Activated CD8-positive, alpha-beta memory T cell treated with anti-CD3 and anti-CD28 coated beads for 36 hours (primary cell): ENCODE measurements at regions not wholly inside any gene's neighbourhood (a gene's known extent, or its start where the extent isn't known, plus 50 kb on each side); places are given as distances from the start of the nearest gene placed in this dataset.

Source experiments
- CTCF ChIA-PET: fragments of 350-600 bp; sonication (Branson Sonifier 250); formaldehyde crosslinking; loops from one replicate; lab custom pipeline; 2021; ENCODE audit warnings: antibody characterized with exemption; lab: Charles Lee
- POLR2A ChIA-PET: fragments of 350-600 bp; sonication (Branson Sonifier 250); formaldehyde crosslinking; loops from one replicate; lab custom pipeline; 2021; ENCODE audit warnings: antibody characterized with exemption; lab: Charles Lee

DNA sequence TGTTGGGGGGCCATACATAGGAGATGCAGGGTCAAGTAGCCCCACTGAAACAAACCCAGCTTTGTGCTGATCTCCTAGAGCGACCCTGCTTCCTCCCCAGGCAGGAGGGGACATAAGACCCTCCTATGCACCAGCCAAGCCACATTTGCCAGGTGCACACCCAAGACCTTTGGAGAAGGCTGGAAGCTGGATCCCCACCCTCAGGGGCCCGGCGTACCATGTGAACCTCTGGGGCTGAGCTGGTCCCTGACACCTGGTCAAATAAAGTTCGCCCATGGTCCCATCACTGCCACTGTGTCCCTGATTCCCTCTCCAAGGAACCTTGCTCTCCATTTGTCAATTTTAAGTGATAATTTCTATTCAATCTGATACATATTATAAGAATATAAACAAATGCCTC is 162.1 kb upstream of the VASH1 start:
- ChIA-PET POLR2A (no interaction called here), CTCF (no interaction called here)

DNA sequence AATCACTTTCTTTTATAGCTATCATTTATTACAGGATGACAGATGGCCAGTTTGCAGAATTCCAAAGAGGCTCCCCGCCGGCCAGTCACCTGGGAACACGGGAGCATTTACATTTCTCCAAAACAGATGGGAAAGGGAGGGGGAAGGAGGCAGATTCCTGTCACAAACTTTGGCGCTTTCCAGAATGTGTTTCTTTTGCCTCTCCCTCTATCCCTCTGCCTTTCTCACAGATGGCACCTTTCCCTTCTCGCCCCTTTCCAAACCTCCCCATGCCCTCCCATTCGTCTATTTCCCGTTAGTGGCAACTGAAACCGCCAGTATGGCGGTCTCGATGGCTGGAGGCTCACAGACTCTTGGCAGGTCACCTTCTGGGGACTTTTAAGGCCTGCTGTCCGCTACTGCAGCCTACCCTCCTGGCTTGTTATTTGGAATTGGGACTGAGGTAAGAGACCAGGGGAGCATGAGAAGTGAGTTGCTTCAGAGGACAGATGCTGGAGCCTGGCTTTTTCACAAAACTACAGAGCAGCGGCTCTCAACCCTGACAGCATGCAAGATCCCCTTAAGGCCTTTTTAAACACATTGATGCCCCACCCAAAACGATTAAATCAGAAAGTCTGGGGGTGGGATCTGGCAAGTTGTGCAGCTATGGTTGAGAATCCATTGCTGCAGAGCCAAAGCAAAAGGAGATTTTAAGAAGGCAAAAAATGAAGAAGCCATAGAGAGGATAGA is 161.5 kb upstream of the VASH1 start:
- ChIA-PET POLR2A (no interaction called here), CTCF (no interaction called here)

DNA sequence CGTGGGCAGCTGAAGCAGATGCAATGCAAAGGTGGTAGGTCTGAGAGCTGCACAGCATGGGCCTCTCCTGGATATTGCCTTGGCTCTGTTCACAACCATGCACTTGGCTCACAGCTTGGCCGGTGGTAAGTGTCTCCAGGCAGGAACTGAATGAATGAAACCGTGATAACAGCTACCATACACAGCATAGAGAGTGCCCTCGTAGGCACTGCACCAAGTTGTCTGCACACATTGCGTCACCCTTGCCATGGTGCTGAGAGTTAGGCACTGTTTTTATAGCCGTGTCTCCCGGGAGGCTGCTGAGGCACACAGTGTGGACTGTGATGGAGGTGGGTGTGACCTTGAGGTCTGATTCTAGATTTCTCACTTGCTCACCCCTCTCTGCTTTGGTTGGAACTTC is 157.6 kb upstream of the VASH1 start:
- ChIA-PET POLR2A (no interaction called here), CTCF (no interaction called here)

DNA sequence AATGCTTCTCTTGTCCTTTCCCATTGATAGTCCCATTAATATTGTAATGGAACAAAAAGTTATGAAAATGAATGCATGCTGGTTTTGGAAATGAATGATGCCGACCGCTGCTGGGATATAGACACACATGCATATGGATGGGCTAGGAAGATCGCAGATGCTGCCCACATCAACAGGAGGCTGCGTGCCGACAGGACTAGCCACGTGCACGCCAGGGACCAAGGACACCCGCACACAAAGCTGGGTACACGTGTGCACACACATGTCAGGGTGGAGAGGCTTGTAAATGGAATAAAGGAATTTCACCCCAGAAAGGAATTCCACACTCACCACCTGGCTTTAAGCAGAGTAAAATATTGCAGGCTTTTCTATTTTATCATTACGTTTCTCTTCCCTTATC is 153.8 kb upstream of the VASH1 start:
- CTCF ChIA-PET, result no interaction called here
- POLR2A ChIA-PET, result no interaction called here

DNA sequence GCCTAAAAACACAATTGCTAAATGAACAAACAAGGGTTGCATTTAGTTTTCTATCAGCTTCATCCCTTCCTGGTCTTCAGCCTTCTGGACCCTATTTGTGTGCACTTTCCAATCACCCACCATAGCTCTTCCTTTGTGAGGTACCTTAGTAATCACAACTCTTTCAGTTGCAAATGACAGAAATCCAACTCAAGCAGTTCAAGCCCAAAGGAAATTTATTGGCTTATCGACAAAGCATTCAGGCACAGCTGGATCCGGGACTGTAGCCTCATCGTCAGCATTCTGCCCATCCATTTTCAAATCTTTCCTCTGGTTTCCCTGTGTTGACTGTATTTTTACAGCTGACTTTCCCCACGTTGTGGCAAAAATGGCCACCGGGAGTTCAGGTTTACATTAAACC is 148.6 kb upstream of the VASH1 start:
- CTCF ChIA-PET, result no interaction called here
- POLR2A ChIA-PET, result no interaction called here

DNA sequence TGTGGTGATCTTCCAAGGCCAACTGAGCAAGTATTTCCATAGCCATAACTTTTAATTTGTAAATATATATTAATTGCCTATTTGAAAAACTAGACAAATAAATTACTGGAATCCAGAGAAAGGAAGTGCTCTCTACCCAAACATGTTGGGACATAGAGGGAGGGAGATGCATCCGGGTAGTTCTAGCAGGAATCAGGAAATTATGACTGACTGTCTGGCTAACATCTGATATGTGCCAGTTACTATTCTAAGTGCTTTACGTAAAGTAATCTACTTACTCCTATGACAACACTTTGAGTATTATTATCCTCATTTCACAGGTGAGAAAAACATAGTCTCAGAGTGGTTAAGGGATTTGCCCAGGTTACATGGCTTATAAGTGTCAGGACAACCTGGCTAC is 147.7 kb upstream of the VASH1 start:
- POLR2A ChIA-PET, result no interaction called here
- CTCF ChIA-PET, result no interaction called here

DNA sequence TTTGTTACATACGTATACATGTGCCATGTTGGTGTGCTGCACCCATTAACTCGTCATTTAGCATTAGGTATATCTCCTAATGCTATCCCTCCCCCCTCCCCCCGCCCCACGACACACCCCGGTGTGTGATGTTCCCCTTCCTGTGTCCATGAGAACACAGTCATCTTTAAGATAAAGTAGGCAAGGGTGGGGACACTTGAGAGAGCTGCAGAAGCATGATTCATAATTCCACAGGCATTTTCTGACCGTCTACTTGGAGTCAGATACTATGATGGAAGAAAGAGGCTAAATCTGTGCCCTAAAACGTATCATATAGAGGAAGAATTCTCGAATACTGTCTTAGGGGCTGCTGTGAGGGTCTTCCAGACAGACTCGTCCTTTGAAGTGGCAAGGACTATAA is 145.9 kb upstream of the VASH1 start:
- ChIA-PET POLR2A (no interaction called here), CTCF (no interaction called here)

DNA sequence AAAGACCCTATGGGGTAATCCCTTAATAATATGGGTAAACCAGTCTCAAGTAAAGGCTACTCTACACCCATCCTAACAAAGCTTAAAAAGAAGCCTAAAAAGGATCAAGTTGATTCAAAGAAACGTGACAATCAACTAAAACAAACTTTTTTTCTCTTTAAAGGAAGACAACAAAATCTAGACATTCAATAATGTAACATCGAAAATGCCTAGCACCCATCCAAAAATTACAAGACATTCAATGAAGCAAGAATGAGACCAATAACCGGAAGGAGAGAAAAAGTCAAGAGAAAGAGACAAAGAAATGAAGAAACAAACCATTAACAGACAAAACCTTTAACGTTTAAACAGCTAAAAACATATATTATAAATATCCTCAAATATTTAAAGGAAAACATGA is 143.8 kb upstream of the VASH1 start:
- ChIA-PET CTCF (no interaction called here), POLR2A (no interaction called here)

DNA sequence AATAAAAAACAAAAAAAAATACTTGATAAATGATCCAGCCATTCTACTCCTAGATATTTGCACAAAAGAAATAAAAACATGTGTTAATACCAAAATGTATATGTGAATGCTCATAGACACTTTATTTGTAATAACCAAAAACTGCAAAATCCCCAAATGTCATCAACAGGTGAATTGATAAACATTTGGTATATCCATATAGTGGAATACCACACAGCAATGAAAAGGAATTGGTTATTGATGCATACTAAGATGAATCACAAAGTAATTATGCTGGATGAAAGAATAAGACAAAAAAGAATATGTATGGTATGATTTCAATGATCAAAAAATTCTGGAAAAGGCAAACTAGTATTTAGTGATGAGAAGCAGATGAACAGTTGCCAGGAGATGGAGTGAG is 124.7 kb upstream of the VASH1 start:
- POLR2A ChIA-PET, result no interaction called here

DNA sequence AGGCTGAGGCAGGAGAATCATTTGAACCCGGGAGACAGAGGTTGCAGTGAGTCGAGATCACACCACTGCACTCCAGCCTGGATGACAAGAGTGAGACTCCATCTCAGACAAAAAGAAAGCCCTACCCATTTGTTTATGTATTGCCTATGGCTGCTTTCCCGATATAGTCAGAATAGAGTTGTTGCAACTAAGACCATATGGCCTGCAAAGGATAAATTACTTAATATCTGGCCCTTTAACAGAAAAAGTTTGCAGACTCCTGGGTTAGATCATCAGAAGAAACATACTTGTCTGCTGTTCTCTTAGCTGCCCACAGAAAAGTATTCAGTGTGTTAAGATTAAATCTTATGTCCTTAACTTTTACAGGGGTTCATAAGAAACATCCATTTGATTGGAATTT is 122.4 kb upstream of the VASH1 start:
- POLR2A ChIA-PET, result no interaction called here
- CTCF ChIA-PET, result no interaction called here

More for the DNA sequence above, 124.7 kb upstream of the VASH1 start:
- CTCF ChIA-PET, result no interaction called here

DNA sequence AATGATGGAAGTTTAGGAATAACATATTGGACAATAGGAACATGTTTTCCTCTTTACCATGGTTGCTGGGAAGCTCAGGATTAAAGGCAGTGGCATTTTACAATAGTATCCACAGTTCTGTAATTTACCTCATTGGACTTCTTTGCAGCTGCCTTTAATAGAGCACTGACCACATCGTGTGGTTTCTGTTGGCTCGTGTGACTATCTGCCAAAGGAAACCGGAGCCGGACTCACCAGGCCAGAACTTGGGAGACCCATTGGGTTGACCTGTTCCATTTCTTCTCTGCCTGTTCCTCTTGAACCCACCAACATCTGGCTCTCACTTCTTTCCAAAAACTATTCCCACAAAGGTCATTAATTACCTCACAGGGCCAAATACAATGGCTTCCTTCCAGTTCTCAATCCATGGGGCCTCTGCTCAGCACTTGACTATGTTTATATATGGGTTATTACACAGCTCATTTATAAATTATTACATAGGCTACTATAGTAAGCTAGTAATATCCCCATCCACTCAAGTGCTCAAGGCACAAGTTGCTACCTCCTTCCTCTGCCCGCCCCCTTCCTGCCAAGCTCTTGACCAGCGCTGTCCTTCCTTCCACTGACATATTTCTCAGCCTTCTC is 121.5 kb upstream of the VASH1 start:
- POLR2A ChIA-PET, result no interaction called here
- CTCF ChIA-PET, result no interaction called here

DNA sequence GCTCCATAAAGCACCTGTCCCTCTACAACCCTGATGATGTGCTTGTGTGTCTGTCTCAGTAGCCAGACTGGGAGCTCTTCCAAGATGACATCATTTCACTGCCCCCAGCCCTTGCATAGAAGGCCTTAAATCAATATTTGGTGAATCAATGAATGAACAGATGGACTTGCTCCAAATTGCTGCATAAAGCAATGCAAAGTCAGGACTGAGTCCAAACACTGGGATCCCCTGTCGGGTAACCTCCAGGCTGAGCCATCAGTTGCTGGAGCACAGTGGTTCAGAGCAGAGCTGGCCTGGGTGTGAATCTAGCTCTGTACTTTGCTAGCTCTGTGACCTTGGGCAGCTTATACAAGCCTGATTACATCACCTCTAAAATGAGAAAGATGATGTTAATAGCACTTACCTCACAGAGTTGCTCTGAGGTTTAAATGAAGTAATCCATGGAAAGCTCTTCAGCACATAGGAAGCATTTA is 120.3 kb upstream of the VASH1 start:
- POLR2A ChIA-PET, result no interaction called here
- CTCF ChIA-PET, result no interaction called here

DNA sequence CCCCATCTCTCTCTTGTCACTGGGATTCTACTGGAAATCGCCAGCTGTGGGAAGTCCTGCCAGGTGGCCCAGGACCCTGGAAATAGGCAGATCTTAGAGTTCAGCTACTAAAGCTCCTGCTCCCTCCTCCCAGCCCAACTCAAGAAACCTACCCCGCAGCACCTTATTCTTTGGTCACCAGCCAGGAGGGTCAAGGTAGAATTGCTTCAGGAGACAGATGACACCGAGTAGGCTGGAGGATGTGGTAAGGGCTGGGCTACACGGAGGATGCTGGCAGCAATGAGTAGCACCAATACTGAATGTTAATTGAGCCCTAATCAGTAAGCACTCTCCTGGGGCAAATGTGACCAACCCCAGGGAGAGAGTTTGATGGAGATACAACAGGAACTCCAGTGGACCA is 119.7 kb upstream of the VASH1 start:
- ChIA-PET POLR2A (no interaction called here), CTCF (no interaction called here)

DNA sequence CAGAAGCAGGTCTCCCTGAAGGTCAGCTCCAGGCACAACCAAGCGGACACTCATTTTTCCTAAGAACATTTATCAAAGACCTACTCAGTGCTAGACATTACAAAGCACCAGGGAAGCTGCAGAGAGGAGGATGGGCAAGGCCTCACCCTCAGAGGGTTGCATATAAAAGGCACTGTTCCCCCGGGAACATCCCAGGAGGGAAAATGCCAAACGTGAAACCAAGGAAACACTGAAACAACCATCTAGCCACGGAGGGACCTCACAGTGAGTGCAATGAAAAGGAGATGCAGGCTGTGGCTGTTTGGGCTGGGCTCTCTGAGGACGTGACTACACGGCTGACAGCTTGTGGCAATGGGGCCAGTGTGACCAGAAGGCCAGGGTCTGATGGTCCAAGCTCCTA is 117.4 kb upstream of the VASH1 start:
- ChIA-PET POLR2A (no interaction called here), CTCF (interaction anchor here (0.9 kb wide), 1 partner anchor 737 kb away, joined by 3 read pairs; no protein-coding TSS in a partner anchor)

DNA sequence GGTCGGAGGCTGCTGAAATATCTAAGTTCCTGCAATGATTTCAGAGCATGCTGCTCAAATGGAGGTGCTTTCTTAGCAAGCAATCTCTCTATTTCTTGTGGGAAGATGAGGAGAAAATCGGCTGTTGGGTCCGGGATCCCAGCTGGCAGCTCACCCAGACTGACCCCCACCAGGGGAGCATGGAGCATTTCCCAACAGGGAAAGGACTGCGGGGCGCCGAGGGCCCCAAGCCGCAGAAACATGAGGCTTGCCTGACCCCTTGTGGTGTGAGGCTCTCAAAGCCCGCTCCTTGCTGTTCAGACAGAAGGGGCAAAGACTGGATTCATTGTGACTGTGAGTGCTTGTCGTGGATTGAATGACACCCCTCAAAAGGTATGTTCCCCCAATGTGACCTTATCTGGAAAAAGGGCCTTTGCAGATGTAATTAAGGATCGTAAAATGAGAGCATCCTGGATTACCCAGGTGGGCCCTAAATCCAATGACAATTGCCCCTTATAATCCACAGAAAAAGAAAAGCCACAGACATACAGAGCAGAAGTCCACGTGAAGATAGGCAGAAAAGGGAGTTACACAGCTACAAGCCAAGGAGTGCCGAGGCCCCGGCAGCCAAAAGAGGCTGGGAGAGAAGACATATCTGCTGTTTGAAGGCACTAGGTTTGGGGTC is 116.3 kb upstream of the VASH1 start:
- ChIA-PET POLR2A (no interaction called here), CTCF (interaction anchor here (0.6 kb wide), 1 partner anchor 203 kb away, joined by 3 read pairs; no protein-coding TSS in a partner anchor)

DNA sequence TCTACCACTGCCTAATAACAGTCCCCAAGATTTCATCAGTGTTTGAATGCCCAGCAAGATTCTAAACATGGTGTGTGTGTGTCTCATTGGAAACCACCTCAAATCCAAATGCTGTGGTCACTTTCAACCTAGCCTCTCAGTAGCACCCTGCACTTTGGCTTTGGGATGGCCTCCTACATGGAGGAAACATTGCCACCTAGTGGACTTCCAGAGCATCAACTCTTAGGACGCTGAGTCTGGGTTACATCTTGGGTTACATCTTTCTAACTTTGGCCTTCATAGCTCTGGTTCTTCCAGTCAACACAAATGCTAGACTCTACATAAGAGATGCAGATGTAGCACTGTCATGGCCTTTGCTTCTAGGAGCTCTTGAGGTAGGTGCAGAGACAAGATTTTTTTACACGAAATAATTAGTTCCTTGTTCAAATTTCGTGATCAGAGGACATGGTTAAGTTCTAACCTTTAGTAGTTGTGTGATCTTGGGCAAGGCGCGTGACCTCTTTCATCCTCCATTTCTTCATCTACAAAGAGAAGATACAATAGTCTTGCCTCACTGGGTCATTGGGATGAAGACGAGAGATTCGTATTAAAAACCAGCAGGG is 113.5 kb upstream of the VASH1 start:
- ChIA-PET POLR2A (no interaction called here), CTCF (interaction anchor here (0.5 kb wide), 1 partner anchor 203 kb away, joined by 3 read pairs; no protein-coding TSS in a partner anchor)

DNA sequence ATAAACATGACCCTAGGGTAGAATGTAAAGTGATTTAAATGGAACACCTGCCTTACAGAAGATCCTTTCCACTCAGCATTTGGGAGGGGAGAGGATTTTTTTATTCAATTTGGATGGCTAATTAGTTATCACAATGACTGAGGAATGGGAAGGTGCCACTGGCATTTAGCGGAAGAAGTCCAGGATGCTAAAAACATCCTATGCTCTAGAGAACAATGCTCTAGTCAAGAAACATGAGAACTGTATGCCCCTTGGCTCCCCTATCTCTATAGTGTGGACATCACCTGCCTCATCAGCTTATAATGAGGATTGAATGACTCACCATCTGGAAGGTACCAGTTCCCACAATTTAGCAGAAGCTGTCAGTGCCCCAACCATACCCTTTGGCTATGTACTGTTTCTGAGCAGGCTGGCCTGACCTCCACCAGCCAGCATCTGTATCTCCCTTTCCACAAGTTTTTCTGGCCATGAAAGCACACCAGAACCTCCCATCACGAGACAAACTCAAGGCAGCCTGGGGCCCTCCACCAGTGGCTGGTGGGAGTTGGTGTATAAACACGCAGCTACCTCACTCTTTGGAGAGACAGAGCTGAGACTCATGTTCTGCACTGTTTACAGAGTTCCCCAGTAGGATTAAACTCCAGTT is 109.7 kb upstream of the VASH1 start:
- CTCF ChIA-PET, result no interaction called here

DNA sequence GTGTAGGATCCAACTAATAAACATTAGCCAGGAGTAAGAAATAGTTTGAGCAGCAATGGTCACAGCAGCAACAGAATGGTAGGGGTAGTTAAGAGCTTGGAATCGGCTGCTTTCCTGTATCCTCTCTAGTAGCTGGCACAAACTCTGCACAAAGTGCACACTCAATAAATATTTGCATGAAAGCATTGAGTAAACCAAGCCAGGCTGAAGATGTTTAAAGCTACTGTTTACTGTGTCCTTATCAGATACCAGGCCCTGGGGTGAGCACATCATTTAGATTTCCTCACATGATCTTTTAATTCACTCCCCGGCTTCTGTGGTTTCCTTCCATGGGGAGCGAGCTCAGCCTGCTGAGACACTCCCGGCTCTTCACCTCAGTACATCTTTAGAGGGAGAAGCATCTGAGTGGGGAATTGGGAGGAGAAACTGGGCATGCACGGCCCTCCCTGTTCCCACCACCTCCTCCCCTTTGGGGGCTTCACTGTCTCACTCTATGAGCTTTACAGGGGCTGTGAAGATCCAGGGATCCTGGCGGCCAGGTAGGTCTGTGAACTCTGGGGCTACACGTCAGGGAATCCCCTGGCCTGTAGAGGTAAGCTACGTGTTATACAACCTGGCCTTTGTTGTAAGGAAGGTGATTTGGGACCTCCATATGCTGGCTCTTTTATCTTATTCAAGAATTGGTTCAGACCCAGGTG is 107.2 kb upstream of the VASH1 start:
- ChIA-PET CTCF (no interaction called here), POLR2A (no interaction called here)

More for the DNA sequence above, 109.7 kb upstream of the VASH1 start:
- POLR2A ChIA-PET, result no interaction called here

DNA sequence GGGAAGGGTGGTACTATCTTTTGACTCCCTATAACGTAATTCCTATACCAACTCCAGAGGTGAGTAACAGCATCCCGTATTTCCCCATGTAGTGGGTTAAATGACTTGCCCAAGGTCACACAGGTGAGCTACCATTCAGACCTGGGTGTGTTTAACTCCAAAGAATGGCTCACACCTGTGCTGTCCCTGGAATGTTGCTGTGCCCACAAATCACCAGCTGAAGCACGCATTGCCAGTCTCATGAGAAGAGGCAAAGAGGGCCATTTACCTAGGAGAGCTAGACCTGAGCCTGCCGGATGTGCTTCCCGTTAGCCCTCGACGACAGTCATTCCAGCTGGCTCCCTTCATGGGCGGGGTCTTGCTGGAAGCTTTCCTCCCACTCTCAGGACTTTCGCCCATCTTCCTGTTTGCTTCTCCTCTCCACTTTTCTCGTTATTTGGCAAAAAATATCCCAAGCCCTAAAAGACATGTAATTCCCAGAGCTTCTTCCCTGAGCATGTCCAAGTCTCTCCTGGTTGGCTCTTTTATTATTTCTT is 106.6 kb upstream of the VASH1 start:
- ChIA-PET CTCF (no interaction called here), POLR2A (no interaction called here)
